ENCODE measurements at regions not wholly inside any gene's neighbourhood (a gene's known extent, or its start where the extent isn't known, plus 50 kb on each side); places are given as distances from the start of the nearest gene placed in this dataset.

DNA sequence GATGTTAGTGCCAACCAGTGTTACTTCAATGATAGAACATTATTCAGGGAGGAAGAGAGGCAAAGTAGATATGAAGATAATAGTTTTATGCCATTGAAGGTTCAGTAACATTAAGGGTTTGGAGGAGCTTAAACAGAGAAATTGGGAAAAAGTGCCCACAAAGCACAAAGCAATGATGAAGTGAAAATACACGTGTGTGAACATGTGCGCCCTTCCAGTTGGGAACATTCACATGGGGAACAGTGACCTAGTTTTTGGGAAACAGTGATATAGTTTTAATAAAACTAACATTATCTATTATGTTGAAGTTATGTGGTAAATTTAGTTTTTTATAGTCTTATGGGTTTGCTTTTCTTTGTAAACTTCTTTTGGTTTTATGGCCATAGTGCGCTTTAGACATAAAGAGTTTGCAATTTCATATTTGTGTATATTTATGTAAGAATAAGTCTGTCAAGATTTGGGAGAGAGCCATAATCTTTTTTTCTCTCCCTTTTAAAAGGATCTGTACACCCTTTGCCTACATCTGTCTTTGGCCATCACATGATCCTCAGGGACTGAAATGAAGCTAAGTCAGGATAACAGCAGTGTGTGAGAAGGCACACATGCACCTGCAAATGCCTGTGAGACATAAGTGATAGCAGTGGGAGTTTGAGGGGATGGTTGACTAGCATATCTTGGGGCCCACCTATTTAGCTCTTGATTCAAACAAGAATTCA lies 450.3 kb upstream of the THRB start:
- DNase-seq: no peak

- DNase-seq: no peak
Measured at GRCh38 chr3:24945563-24945962, 450.9 kb upstream of the THRB start.

- DNase-seq: no peak
Measured at GRCh38 chr3:24947103-24947502, 452.5 kb upstream of the THRB start.

DNA sequence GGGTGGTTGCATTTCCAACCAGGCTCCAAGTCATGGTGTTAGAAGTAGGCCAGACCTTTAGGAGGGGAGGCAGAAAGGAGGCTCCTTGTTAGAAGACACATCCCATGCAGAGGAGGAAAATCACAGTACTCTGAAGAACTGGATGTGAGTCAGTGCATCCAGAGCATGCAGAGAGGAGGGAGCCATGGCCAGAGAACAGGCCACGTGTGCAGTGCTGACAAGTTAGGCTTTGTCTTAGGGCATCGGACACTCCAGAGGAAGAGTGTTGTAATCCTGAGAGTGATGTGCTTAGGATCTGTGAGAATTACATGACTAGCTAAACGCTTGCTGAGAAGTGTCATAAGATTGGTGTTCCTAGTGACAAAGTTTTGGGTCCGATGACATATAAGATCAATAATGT lies 456.5 kb upstream of the THRB start:
- no peak for DNase-seq

- no peak for DNase-seq
Measured at GRCh38 chr3:24952388-24952787, 457.7 kb upstream of the THRB start.

DNA sequence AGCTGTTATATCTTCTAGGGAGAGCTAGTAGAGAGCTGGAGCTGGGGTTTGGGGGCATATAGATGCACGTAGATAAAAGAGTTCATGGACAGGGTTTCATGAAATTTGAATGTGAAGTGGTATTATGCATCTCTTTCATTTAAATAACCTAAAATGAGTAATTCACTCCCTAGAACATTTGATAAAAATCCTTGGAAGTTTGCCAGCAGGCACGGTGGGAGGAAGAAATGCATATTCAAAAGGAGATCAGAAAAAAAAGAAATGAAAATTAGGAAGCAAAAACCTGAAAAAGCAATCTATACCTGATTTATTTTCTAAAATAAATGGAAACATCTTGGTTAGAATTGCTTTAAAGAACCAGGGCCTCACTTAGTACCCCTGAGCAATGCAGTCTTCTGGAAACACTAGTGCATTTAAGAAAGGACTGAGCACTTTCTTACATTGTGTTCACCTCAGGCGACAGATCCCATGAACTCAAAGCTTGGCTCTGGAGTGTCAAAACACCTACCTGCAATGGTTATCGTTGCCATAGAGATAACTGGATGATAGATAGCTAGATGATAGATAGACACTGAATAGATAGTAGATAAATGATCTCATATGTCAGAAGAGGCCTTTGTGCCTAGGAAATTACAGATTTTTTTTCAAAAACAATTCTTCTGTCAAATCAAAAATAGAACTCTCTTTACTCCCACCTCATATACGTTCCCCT lies 458.6 kb upstream of the THRB start:
- no peak for DNase-seq

- no peak for DNase-seq
Measured at GRCh38 chr3:24956613-24957012, 462.0 kb upstream of the THRB start.

GRCh38 chr3:24958271-24958670 lies 463.6 kb upstream of the THRB start:
- no peak for DNase-seq

DNA sequence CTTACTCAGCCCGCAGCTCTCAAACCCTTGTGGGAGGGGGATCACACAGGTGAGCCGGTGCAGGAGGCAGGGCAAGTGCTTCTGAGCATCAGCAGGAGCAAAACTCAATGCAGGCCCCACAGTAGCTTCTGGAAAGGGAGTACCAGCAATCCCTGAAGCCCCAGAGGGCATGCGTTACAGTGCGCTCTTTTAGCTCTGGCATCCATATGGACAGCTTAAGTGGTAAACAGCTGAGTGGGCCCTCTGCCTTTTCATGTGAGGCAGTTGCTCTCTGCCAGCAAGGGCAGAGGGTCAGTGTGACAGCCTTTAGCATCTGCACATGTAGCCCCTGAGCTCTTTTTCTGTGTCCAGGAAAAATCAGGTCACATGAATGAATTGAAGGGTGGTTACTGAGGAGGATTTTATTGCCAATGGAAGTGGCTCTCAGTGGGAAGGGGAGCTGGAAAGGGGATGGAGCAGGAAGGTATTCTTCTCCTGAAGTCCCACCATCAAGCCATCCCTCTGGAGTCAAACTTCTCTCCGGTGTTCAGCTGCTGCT lies 464.3 kb upstream of the THRB start:
- DNase-seq: no peak

DNA sequence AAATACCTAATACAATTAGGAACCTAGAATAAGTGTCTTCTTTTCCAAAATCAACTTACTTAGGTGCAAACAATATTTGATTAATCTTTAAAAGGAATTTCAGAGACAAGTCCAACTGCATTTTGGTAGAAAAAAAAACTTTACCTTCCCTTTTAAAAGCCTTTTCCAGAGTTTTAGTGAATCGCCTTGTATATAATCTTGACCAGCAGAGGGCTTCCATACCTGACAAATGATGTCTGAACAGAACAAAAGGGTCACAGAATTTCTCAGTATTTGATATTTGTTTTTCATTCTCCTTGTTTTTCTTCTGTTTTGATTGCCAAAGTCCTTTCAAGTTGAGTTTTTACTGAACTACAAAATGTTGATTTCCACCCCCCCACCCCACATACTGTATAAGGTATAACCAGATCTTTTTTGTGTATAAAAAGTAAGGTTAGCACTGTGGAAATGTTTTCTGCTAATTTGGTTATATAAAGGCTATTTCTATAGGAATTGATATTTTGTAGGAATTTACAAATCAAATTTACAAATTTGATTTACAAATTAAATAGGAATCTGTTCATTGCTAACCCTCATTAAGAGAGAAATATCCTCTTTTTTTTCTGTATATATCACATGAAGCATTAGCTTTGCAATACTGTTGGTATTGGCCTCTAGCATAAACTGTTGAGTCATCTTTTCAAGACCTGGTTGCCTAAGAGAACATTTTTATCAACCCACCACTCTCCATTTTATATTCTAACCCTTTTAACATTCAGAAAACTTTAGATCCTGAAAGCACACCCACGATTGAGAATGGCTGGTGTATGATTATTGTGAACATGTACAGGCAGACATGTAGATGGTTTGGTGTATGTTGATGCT lies 464.1 kb upstream of the RARB start:
- no peak for DNase-seq

- DNase-seq: no peak
Measured at GRCh38 chr3:24965706-24966385, 462.2 kb upstream of the RARB start.

DNA sequence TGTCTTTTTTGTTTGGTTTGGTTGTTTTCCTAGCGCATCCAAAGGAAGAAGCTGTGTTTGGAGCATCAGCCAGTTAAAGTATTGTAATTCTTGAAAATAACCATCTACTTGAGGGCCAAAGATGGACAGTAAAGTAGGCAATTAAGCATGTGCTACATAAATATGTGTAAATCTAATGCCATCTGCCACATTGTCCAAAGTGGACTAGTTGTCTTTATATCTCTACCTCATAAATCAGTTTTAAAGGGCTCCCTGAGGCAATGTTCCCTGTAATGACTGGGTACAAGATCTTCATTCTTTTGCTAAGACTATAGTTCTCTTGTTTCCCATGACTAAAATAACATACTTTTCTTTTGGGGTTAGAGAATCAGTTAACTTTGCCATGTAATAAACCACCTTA lies 460.0 kb upstream of the RARB start:
- DNase-seq: no peak

GRCh38 chr3:24972491-24972890 lies 455.6 kb upstream of the RARB start:
- no peak for DNase-seq

DNA sequence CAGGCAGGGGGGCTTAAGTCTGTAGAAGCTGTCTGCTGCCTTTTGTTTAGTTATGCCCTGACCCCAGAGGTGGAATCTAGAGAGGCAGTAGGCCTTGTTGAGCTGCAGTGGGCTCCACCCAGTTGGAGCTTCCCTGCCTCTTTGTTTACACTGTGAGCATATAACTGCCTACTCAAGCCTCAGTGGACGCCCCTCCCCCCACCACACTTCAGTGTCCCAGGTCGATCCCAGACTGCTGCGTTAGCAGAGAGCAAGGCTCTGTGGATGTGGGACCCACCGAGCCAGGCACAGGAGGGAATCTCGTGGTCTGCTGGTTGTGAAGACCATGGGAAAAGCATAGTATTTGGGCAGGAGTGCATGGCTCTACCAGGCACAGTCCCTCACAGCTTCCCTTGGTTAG lies 446.8 kb upstream of the RARB start:
- no peak for DNase-seq

- no peak for DNase-seq
Measured at GRCh38 chr3:24981924-24982323, 446.1 kb upstream of the RARB start.

DNA sequence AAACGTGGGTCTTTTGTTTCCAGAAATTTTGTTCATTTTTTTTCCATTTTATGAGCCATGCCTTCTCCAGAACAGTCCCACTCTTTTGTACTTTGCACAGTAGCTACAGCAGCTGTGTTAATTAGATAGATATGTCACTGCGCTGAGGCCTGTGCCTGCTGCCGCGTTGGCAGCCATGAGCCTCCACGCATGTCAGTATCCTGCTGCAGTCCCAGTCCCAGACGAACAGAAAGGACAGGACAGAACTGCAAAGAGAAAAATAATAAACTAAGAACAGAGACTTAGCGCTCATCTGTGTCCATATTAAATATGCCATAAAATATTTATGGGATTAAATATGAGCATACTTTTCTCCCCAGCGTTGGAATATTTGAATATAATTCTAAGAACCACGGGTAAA lies 442.4 kb upstream of the RARB start:
- DNase-seq: no peak

DNA sequence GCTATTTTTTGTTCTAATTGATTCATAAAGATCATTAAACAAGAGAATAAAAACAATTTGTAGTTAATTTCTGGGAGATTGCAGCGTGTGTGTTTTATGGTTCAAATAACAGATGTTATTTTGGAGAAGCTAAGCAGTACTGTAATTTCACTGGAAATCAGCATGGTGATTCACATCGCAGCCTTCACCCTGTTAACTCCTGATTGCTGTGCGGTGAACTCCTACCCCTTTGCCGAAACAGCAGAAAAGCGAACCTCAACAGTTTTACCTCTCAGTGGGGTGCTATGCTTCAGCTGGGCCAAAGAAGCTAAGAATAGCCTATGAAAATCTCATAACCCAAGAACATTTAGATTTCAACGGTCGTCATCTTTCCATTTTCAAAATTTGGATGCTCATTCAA lies 441.5 kb upstream of the RARB start:
- DNase-seq: no peak

GRCh38 chr3:24999357-24999756 lies 428.7 kb upstream of the RARB start:
- DNase-seq: no peak

DNA sequence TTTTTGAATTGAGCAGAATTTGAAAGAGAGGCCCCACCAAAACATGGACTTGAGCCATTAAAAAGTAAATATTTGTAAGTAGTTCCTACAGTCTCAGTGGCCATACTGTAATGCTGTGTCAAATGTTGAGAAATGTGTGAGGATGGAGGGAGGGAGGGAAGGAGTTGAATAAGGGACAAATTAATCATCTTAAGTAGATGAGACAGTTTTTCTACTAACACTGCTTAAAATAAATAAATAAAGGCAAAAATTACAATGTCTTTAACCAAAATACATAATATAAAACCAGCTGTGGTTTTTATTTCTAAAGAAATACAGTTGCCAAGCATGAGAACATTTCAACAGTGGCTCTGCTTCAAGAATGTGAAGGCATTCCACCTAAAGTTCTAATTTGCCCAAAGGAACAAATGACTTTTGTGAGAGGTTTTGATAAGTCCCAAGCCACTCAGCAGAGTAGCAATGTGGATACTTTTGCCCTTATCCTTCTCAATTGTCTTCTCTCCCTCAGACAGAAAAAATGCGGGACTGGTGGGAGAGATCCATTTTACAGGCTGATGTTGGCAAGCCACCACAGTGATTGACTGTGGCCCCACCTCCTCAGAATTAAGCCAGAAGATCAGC lies 427.0 kb upstream of the RARB start:
- no peak for DNase-seq

- no peak for DNase-seq
Measured at GRCh38 chr3:25002052-25002451, 426.0 kb upstream of the RARB start.

DNA sequence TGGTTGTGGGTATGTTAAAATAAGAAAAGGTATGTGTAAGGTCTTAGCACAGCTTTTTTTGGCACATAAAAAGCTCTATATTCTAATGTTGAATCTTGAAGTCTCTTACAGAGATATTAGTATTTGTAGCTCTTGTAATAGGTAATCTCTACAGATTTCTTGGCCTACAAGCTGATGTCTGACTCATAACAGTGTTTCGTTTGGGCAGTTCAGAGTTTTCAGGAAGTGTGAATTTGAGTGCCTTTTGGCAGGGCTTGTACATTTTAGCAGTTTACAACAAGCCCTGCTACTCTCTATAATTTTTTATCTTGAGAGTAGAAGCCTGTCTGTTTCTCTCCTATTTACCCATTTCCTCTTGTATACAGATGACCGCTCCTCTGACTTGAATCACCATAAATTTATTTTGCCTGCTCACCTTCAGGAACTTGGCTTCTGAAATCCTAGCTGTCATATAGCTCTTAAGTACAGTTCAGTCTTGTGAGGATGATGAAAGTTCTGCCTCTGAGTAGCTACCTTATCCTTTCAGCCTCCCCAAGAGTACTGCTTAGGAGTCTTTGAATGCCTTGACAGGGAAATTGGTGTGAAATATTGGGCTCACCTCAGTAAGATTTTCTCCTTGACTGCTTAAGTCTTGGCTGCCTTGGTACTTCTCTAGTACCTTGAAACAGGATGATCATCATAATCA lies 419.9 kb upstream of the RARB start:
- no peak for DNase-seq

DNA sequence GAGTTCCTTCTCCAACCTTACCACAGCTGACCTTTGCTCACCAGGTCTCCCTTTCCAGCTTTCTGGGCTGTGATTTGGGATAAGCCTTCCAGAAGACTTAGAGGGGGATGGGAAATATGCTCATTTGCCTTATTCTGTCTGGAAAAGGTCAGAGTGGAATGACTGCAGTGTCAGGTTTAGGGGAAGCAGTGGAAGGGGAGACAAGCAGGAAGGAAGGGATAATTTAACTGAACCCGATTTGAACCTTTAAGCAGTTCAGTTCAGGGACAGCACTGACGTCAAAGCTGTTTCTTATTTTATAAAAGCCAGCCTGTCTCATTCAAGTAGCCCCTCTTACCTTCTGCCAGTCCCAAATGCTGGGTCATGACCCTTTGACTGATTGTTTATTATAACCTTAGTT lies 418.4 kb upstream of the RARB start:
- no peak for DNase-seq
